ENCODE measurements at regions not wholly inside any gene's neighbourhood (a gene's known extent, or its start where the extent isn't known, plus 50 kb on each side); places are given as distances from the start of the nearest gene placed in this dataset.

DNA sequence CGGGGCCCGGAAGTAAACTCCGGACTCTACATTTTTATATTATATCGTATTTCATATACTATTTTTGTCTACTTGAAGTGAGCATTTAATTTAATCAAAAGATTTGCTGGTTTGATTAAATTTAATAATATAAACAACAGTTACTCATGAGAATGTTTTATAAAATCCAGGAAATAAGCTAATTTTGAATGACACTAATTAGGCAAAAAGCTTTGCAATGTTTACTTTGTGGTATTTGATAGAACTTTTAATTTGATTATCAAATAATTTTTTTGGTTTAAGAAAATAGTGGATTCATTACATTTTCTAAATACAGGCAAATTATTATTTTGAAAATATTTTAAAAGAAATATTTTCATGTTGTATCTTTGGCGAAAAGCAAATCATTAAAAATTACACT, 900.4 kb upstream of the CDH2 start:
- DNase-seq (ENCODE audit: low read depth, low spot score) (no peak), FAIRE-seq (no peak)
- dilution Hi-C loops (cut with MboI; ENCODE audit: extremely low pct_ligation_motif_present, low sequenced_read_pairs): no loop called here
- no peaks in the 10 kb centered on the region for H4K20me1 ChIP-seq (ENCODE audit: control insufficient read depth, extremely low read depth, insufficient read depth, low read length)
- no peaks in the 10 kb centered on the region for H3K9me3 ChIP-seq (ENCODE audit: control insufficient read depth, low read depth, low read length)
- no peaks in the 10 kb centered on the region for H3K79me2 ChIP-seq (ENCODE audit: control insufficient read depth, insufficient read depth, low read length)
- no peaks in the 10 kb centered on the region for H3K27me3 ChIP-seq (ENCODE audit: control insufficient read depth, extremely low read depth, insufficient read depth, low read length)
- H3K9ac ChIP-seq (ENCODE audit: control insufficient read depth, extremely low read depth, insufficient read depth, low read length): no peak overlapping the region
- no peaks in the 10 kb centered on the region for H3K4me1 ChIP-seq (ENCODE audit: control insufficient read depth, extremely low read depth, insufficient read depth, low read length)
- H3K9me1 ChIP-seq (ENCODE audit: control insufficient read depth, extremely low read depth, insufficient read depth, low read length): no peaks in the 10 kb centered on the region
- H3K4me3 ChIP-seq (ENCODE audit: control insufficient read depth in 2 of 3, extremely low read depth in 1 of 3, insufficient read depth in 2 of 3, low read depth in 1 of 3, low read length in 3 of 3): no peak overlapping the region
- no peaks in the 10 kb centered on the region for H3K36me3 ChIP-seq (ENCODE audit: control insufficient read depth in 2 of 2, extremely low read depth in 1 of 2, insufficient read depth in 2 of 2, low read length in 2 of 2)
- no peak overlapping the region for H3K4me2 ChIP-seq (ENCODE audit: control insufficient read depth, extremely low read depth, insufficient read depth, low read depth, low read length)
- no peak for TF ChIP-seq EZH2 (IDR thresholded peaks at IDR 0.05; ENCODE audit: low read length)
- TF ChIP-seq CTCF (optimal IDR thresholded peaks at IDR 0.05 in 1 of 3, IDR thresholded peaks at IDR 0.05 in 1 of 3, conservative IDR thresholded peaks at IDR 0.05 in 1 of 3; ENCODE audit: extremely low read depth in 1 of 3, insufficient read depth in 2 of 3, low read length in 3 of 3): no peak
- H2AFZ ChIP-seq (ENCODE audit: control insufficient read depth, low read length): no peak overlapping the region
- H3K27ac ChIP-seq (ENCODE audit: control insufficient read depth, insufficient read depth, low read length): no peak overlapping the region

GRCh38 chr18:29076645-29077044, 899.7 kb upstream of the CDH2 start:
- no peak for DNase-seq (ENCODE audit: low read depth, low spot score)
- FAIRE-seq: no peak
- Histone ChIP-seq H3K4me3 (ENCODE audit: control insufficient read depth in 2 of 3, extremely low read depth in 1 of 3, insufficient read depth in 2 of 3, low read depth in 1 of 3, low read length in 3 of 3) (no peak overlapping the region), H3K27me3 (ENCODE audit: control insufficient read depth, extremely low read depth, insufficient read depth, low read length) (no peaks in the 10 kb centered on the region), H2AFZ (ENCODE audit: control insufficient read depth, low read length) (no peak overlapping the region), H3K27ac (ENCODE audit: control insufficient read depth, insufficient read depth, low read length) (no peak overlapping the region), H3K9ac (ENCODE audit: control insufficient read depth, extremely low read depth, insufficient read depth, low read length) (no peak overlapping the region), H3K36me3 (ENCODE audit: control insufficient read depth in 2 of 2, extremely low read depth in 1 of 2, insufficient read depth in 2 of 2, low read length in 2 of 2) (no peaks in the 10 kb centered on the region), H3K79me2 (ENCODE audit: control insufficient read depth, insufficient read depth, low read length) (no peaks in the 10 kb centered on the region), H3K9me1 (ENCODE audit: control insufficient read depth, extremely low read depth, insufficient read depth, low read length) (no peaks in the 10 kb centered on the region), H3K9me3 (ENCODE audit: control insufficient read depth, low read depth, low read length) (no peaks in the 10 kb centered on the region), H3K4me2 (ENCODE audit: control insufficient read depth, extremely low read depth, insufficient read depth, low read depth, low read length) (no peak overlapping the region), H4K20me1 (ENCODE audit: control insufficient read depth, extremely low read depth, insufficient read depth, low read length) (no peaks in the 10 kb centered on the region), H3K4me1 (ENCODE audit: control insufficient read depth, extremely low read depth, insufficient read depth, low read length) (no peaks in the 10 kb centered on the region)
- dilution Hi-C loops (cut with MboI; ENCODE audit: extremely low pct_ligation_motif_present, low sequenced_read_pairs): no loop called here
- TF ChIP-seq CTCF (optimal IDR thresholded peaks at IDR 0.05 in 1 of 3, IDR thresholded peaks at IDR 0.05 in 1 of 3, conservative IDR thresholded peaks at IDR 0.05 in 1 of 3; ENCODE audit: extremely low read depth in 1 of 3, insufficient read depth in 2 of 3, low read length in 3 of 3) (no peak), EZH2 (IDR thresholded peaks at IDR 0.05; ENCODE audit: low read length) (no peak)

All from keratinocyte (primary cell).